Panc1 (cell line): ENCODE measurements at regions not wholly inside any gene's neighbourhood (a gene's known extent, or its start where the extent isn't known, plus 50 kb on each side); places are given as distances from the start of the nearest gene placed in this dataset.

ENCODE experiments used
- POLR2AphosphoS5 ChIP-seq: IDR thresholded peaks from 2 replicates; pipeline ENCODE4 v1.6.1; 2012; ENCODE audit warnings: mild to moderate bottlenecking, low read depth, low read length, moderate library complexity
- SIN3A ChIP-seq: IDR thresholded peaks from 2 replicates; pipeline ENCODE4 v1.6.1; 2012; ENCODE audit warnings: low read depth, mild to moderate bottlenecking, low read length, moderate library complexity, borderline replicate concordance; ENCODE audit not compliant: insufficient read depth
- TF ChIP-seq, protein P1 (sequence below): fragments of 450-650 bp; IDR thresholded peaks from 2 replicates; pipeline ENCODE4 v1.5.1; 2017; ENCODE audit warnings: mild to moderate bottlenecking
- TF ChIP-seq, protein P2 (sequence below), 2 experiments: IDR thresholded peaks; 2 replicates each; pipeline ENCODE4 v1.6.1; 2011 to 2012; ENCODE audit warnings: low read depth in 2 of 2, control low read depth in 1 of 2, low read length in 1 of 2, mild to moderate bottlenecking in 1 of 2, moderate library complexity in 1 of 2; ENCODE audit not compliant: insufficient read depth in 1 of 2

DNA sequence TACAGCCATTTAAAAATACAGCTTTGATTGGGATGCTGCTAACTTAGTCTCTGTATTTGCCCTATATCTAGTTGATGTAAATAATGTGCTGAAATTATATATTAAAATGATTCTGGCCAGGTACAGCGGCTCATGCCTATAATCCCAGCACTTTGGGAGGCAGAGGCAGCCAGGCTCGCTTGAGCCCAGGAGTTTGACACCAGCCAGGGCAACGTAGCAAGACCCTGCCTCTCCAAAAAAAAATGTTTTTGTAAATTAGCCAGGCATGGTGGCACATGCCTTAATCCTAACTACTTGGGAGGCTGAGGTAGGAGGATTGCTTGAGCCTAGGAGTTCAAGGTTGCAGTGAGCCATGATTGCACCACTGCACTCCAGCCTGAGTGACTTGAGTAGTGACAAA, 143.8 kb upstream of the CELF2 start:
- TF ChIP-seq, protein P1, sequence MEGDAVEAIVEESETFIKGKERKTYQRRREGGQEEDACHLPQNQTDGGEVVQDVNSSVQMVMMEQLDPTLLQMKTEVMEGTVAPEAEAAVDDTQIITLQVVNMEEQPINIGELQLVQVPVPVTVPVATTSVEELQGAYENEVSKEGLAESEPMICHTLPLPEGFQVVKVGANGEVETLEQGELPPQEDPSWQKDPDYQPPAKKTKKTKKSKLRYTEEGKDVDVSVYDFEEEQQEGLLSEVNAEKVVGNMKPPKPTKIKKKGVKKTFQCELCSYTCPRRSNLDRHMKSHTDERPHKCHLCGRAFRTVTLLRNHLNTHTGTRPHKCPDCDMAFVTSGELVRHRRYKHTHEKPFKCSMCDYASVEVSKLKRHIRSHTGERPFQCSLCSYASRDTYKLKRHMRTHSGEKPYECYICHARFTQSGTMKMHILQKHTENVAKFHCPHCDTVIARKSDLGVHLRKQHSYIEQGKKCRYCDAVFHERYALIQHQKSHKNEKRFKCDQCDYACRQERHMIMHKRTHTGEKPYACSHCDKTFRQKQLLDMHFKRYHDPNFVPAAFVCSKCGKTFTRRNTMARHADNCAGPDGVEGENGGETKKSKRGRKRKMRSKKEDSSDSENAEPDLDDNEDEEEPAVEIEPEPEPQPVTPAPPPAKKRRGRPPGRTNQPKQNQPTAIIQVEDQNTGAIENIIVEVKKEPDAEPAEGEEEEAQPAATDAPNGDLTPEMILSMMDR, result no peak
- TF ChIP-seq, protein P2, sequence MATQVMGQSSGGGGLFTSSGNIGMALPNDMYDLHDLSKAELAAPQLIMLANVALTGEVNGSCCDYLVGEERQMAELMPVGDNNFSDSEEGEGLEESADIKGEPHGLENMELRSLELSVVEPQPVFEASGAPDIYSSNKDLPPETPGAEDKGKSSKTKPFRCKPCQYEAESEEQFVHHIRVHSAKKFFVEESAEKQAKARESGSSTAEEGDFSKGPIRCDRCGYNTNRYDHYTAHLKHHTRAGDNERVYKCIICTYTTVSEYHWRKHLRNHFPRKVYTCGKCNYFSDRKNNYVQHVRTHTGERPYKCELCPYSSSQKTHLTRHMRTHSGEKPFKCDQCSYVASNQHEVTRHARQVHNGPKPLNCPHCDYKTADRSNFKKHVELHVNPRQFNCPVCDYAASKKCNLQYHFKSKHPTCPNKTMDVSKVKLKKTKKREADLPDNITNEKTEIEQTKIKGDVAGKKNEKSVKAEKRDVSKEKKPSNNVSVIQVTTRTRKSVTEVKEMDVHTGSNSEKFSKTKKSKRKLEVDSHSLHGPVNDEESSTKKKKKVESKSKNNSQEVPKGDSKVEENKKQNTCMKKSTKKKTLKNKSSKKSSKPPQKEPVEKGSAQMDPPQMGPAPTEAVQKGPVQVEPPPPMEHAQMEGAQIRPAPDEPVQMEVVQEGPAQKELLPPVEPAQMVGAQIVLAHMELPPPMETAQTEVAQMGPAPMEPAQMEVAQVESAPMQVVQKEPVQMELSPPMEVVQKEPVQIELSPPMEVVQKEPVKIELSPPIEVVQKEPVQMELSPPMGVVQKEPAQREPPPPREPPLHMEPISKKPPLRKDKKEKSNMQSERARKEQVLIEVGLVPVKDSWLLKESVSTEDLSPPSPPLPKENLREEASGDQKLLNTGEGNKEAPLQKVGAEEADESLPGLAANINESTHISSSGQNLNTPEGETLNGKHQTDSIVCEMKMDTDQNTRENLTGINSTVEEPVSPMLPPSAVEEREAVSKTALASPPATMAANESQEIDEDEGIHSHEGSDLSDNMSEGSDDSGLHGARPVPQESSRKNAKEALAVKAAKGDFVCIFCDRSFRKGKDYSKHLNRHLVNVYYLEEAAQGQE (IDR thresholded peaks at IDR 0.05; ENCODE audit: insufficient read depth in 1 of 2, low read depth in 2 of 2, low read length in 1 of 2), result no peak
- TF ChIP-seq POLR2AphosphoS5 (no peak), SIN3A (no peak)
